ENCODE measurements at regions not wholly inside any gene's neighbourhood (a gene's known extent, or its start where the extent isn't known, plus 50 kb on each side); places are given as distances from the start of the nearest gene placed in this dataset.

- no peak for FAIRE-seq
- no peak for DNase-seq (ENCODE audit: low spot score)
These were observed 1262.6 kb downstream of the TBC1D22A start for GRCh38 chr22:48025096-48025495.

- FAIRE-seq (no peak), DNase-seq (ENCODE audit: low spot score) (no peak)
These were observed 1259.5 kb downstream of the TBC1D22A start for GRCh38 chr22:48021991-48022401.

- FAIRE-seq (no peak), DNase-seq (ENCODE audit: low spot score) (no peak)
These were observed 1255.9 kb downstream of the TBC1D22A start for GRCh38 chr22:48018346-48018745.

- no peak for DNase-seq (ENCODE audit: low spot score)
- FAIRE-seq: no peak
These were observed 1253.3 kb downstream of the TBC1D22A start for GRCh38 chr22:48015701-48016100.

- FAIRE-seq (no peak), DNase-seq (ENCODE audit: low spot score) (no peak)
These were observed 1242.5 kb downstream of the TBC1D22A start for GRCh38 chr22:48004936-48005335.

- FAIRE-seq (no peak), DNase-seq (ENCODE audit: low spot score) (no peak)
These were observed 1241.6 kb downstream of the TBC1D22A start for GRCh38 chr22:48004038-48004437.

- FAIRE-seq (no peak), DNase-seq (ENCODE audit: low spot score) (no peak)
These were observed 1238.7 kb downstream of the TBC1D22A start for GRCh38 chr22:48001101-48001500.

GRCh38 chr22:47997612-47998011 is 1235.2 kb downstream of the TBC1D22A start:
- no peak for FAIRE-seq
- DNase-seq (ENCODE audit: low spot score): no peak

- FAIRE-seq (no peak), DNase-seq (ENCODE audit: low spot score) (no peak)
These were observed 1234.7 kb downstream of the TBC1D22A start for GRCh38 chr22:47997052-47997590.

- FAIRE-seq (no peak), DNase-seq (ENCODE audit: low spot score) (no peak)
These were observed 1234.0 kb downstream of the TBC1D22A start for GRCh38 chr22:47996446-47996857.

- no peak for FAIRE-seq
- DNase-seq (ENCODE audit: low spot score): no peak
These were observed 1233.3 kb downstream of the TBC1D22A start for GRCh38 chr22:47995718-47996117.

GRCh38 chr22:47995264-47995627 is 1232.8 kb downstream of the TBC1D22A start:
- DNase-seq (ENCODE audit: low spot score) (no peak), FAIRE-seq (no peak)

- FAIRE-seq: no peak
- no peak for DNase-seq (ENCODE audit: low spot score)
These were observed 1232.3 kb downstream of the TBC1D22A start for GRCh38 chr22:47994601-47995263.

- FAIRE-seq: no peak
- no peak for DNase-seq (ENCODE audit: low spot score)
These were observed 1231.6 kb downstream of the TBC1D22A start for GRCh38 chr22:47994045-47994444.

GRCh38 chr22:47990481-47990880 is 1228.0 kb downstream of the TBC1D22A start:
- no peak for FAIRE-seq
- no peak for DNase-seq (ENCODE audit: low spot score)

GRCh38 chr22:47987885-47988515 is 1225.5 kb downstream of the TBC1D22A start:
- FAIRE-seq: no peak
- DNase-seq (ENCODE audit: low spot score): no peak

- DNase-seq (ENCODE audit: low spot score) (no peak), FAIRE-seq (no peak)
These were observed 1213.8 kb downstream of the TBC1D22A start for GRCh38 chr22:47976219-47976618.

GRCh38 chr22:47967831-47968230 is 1205.4 kb downstream of the TBC1D22A start:
- FAIRE-seq (no peak), DNase-seq (ENCODE audit: low spot score) (no peak)

GRCh38 chr22:47966316-47966715 is 1203.9 kb downstream of the TBC1D22A start:
- no peak for DNase-seq (ENCODE audit: low spot score)
- no peak for FAIRE-seq

- FAIRE-seq: no peak
- no peak for DNase-seq (ENCODE audit: low spot score)
These were observed 1203.4 kb downstream of the TBC1D22A start for GRCh38 chr22:47965896-47966295.

GRCh38 chr22:47965066-47965465 is 1202.6 kb downstream of the TBC1D22A start:
- no peak for DNase-seq (ENCODE audit: low spot score)
- FAIRE-seq: no peak

- DNase-seq (ENCODE audit: low spot score) (no peak), FAIRE-seq (no peak)
These were observed 1201.2 kb downstream of the TBC1D22A start for GRCh38 chr22:47963660-47964059.

GRCh38 chr22:47957649-47958048 is 1195.2 kb downstream of the TBC1D22A start:
- FAIRE-seq: no peak
- no peak for DNase-seq (ENCODE audit: low spot score)
